ENCODE measurements at regions not wholly inside any gene's neighbourhood (a gene's known extent, or its start where the extent isn't known, plus 50 kb on each side); places are given as distances from the start of the nearest gene placed in this dataset.
"Not testable (repeated sequence)": the region's sequence is repeated elsewhere in the genome, so short reads cannot be mapped to it uniquely, and the experiment has no call there.

GRCh38 chr3:24545887-24546286, 51.2 kb upstream of the THRB start:
- no peak for DNase-seq (ENCODE audit: low read depth)

- DNase-seq (ENCODE audit: low read depth), result peak; percentile 20
These were observed 53.6 kb upstream of the THRB start for GRCh38 chr3:24548278-24548677.

GRCh38 chr3:24550588-24550987, 55.9 kb upstream of the THRB start:
- peak; percentile 32 for DNase-seq (ENCODE audit: low read depth)

- no peak for DNase-seq (ENCODE audit: low read depth)
These were observed 57.0 kb upstream of the THRB start for GRCh38 chr3:24551626-24552025.

- peak; percentile 37 for DNase-seq (ENCODE audit: low read depth)
These were observed 68.2 kb upstream of the THRB start for GRCh38 chr3:24562895-24563294.

- no peak for DNase-seq (ENCODE audit: low read depth)
These were observed 70.4 kb upstream of the THRB start for GRCh38 chr3:24565053-24565452.

DNA sequence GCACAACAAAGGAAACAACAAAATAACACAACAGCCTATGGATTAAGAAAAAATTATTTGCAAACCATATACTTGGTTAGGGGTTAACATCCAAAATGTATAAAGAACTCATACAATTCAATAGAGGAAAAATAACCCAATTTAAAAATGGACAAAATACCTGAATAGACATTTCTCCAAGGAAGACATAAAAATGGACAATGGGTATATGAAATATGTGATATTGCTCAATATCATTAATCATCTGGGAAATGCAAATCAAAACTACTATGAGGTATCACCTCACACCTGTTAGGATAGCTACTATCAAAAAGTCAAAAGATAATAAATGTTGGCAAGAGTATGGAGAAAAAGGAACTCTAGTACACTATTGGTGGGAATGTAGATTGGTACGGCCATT, 71.0 kb upstream of the THRB start:
- DNase-seq (ENCODE audit: low read depth), result no peak

DNA sequence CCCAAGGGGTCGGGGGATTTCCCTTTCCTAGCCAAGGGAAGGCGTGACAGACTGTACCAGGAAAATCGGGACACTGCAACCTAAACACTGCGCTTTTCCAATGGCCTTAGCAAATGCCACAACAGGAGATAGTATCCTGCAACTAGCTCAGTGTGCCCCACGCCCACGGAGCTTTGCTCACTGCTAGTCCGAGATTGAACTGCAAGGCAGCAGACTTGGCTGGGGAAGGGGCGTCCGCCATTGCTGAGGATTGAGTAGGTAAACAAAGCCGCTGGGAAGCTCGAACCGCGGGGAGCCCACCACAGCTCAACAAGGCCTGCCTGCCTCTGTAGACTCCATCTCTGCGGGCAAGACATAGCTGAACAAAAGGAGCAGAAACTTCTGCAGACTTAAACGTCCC, 72.3 kb upstream of the THRB start:
- DNase-seq (ENCODE audit: low read depth), result no peak

DNA sequence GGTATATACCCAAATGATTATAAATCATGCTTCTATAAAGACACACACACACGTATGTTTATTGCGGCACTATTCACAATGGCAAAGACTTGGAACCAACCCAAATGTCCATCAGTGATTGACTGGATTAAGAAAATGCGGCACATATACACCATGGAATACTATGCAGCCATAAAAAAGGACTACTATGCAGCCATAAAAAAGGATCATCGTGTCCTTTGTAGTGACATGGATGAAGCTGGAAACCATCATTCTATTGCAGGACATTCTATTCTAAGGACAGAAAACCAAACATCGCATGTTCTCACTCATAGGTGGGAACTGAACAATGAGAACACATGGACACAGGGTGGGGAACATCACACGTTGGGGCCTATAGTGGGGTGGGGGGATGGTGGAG, 77.8 kb upstream of the THRB start:
- not testable (repeated sequence) for DNase-seq (ENCODE audit: low read depth)

- no peak for DNase-seq (ENCODE audit: low read depth)
These were observed 78.9 kb upstream of the THRB start for GRCh38 chr3:24573576-24573975.

DNA sequence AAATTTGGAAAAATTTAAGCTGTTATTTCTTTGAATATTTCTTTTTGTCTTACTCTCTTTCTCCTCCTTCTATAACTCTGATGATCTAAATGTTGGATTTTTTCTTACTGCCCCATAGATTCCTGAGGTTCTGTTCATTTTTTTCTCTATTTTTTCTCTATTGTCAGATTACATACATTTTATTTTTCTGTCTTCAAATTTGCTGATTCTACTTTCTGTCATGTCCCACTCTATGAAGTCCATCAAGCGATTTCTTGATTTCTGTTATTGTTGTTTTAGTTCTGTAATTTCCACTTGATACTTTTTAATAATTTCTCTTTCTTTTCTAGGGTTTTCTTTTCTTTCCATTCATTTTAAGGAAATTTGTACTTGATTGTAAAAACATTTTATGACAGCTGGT, 83.7 kb upstream of the THRB start:
- no peak for DNase-seq (ENCODE audit: low read depth)

- DNase-seq (ENCODE audit: low read depth), result no peak
These were observed 84.3 kb upstream of the THRB start for GRCh38 chr3:24578951-24579421.

GRCh38 chr3:24582431-24583403, 88.1 kb upstream of the THRB start:
- peak; percentile 8 for DNase-seq (ENCODE audit: low read depth)

- no peak for DNase-seq (ENCODE audit: low read depth)
These were observed 92.3 kb upstream of the THRB start for GRCh38 chr3:24586920-24587319.

GRCh38 chr3:24588629-24589512, 94.2 kb upstream of the THRB start:
- no peak for DNase-seq (ENCODE audit: low read depth)

DNA sequence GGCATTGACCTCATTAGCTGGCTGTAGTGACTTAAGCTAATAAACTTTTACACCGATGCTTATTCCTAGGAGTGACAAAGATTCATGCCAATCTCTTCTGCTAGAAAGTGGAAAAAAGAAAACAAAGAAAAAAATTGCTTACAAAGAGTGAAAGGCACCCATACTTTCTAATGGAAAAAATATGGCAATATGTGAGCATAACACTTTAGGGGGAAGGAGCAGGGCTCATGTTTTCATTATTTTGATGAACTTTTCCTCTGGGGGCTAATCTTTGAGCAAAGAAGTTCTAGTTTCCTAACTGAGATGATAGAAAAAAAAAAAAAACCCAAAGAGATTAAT, 94.8 kb upstream of the THRB start:
- no peak for DNase-seq (ENCODE audit: low read depth)

- DNase-seq (ENCODE audit: low read depth), result no peak
These were observed 95.6 kb upstream of the THRB start for GRCh38 chr3:24589931-24590880.

- DNase-seq (ENCODE audit: low read depth), result no peak
These were observed 96.5 kb upstream of the THRB start for GRCh38 chr3:24591191-24591590.

GRCh38 chr3:24591661-24592555, 97.3 kb upstream of the THRB start:
- peak; percentile 83 for DNase-seq (ENCODE audit: low read depth)

- no peak for DNase-seq (ENCODE audit: low read depth)
These were observed 99.5 kb upstream of the THRB start for GRCh38 chr3:24594161-24594560.

Measured in HT1080 (cell line).